HepG2 (cell line): ENCODE measurements at regions not wholly inside any gene's neighbourhood (a gene's known extent, or its start where the extent isn't known, plus 50 kb on each side); places are given as distances from the start of the nearest gene placed in this dataset.

Source experiments
- HCFC1 ChIP-seq: fragments of 150-350 bp; IDR thresholded peaks from 2 replicates; pipeline ENCODE4 v1.6.1; 2014; ENCODE audit warnings: low read depth, low read length
- HNRNPL ChIP-seq: fragments of 200-400 bp; formaldehyde crosslinking; IDR thresholded peaks from 2 replicates; pipeline ENCODE4 v1.6.1; 2017; ENCODE audit warnings: mild to moderate bottlenecking, low read depth, low read length
- KDM2A ChIP-seq: sonication (generic); formaldehyde crosslinking; IDR thresholded peaks from 2 replicates; pipeline ENCODE4 v1.4.0; 2020; ENCODE audit warnings: low read depth, missing genetic modification reagents, borderline replicate concordance
- KDM5B ChIP-seq: sonication (generic); formaldehyde crosslinking; IDR thresholded peaks from 2 replicates; pipeline ENCODE4 v1.4.0; 2020; ENCODE audit warnings: missing genetic modification reagents, mild to moderate bottlenecking, borderline replicate concordance
- MATR3 ChIP-seq: sonication (generic); formaldehyde crosslinking; IDR thresholded peaks from 2 replicates; pipeline ENCODE4 v1.4.0; 2020; ENCODE audit warnings: missing genetic modification reagents
- MED1 ChIP-seq: sonication (generic); formaldehyde crosslinking; IDR thresholded peaks from 2 replicates; pipeline ENCODE4 v1.4.0; 2020; ENCODE audit warnings: missing genetic modification reagents
- RBM39 ChIP-seq: fragments of 200-400 bp; formaldehyde crosslinking; IDR thresholded peaks from one replicate; pipeline ENCODE4 v1.6.1; 2018; ENCODE audit warnings: antibody characterized with exemption, mild to moderate bottlenecking, low read depth, low read length; ENCODE audit not compliant: poor library complexity, severe bottlenecking
- RXRB ChIP-seq: IDR thresholded peaks from 2 replicates; pipeline ENCODE4 v1.6.1; 2016; ENCODE audit warnings: borderline replicate concordance, missing genetic modification reagents, missing compliant biosample characterization
- SAP130 ChIP-seq: IDR thresholded peaks from 2 replicates; pipeline ENCODE4 v1.6.1; 2016; ENCODE audit warnings: low read depth
- ZFP62 ChIP-seq: sonication (generic); formaldehyde crosslinking; IDR thresholded peaks from 2 replicates; pipeline ENCODE4 v1.4.0; 2020; ENCODE audit warnings: missing genetic modification reagents
- ZNF430 ChIP-seq: sonication (generic); formaldehyde crosslinking; IDR thresholded peaks from 2 replicates; pipeline ENCODE4 v1.9.0; 2021; ENCODE audit warnings: mild to moderate bottlenecking, missing genetic modification reagents
- TF ChIP-seq, protein P1 (sequence below): sonication (generic); formaldehyde crosslinking; IDR thresholded peaks from 2 replicates; pipeline ENCODE4 v1.8.0; 2022; ENCODE audit warnings: mild to moderate bottlenecking, missing genetic modification reagents, moderate library complexity
- TF ChIP-seq, protein P2 (sequence below): sonication (generic); formaldehyde crosslinking; IDR thresholded peaks from 2 replicates; pipeline ENCODE4 v1.5.0; 2020; ENCODE audit warnings: missing genetic modification reagents
- TF ChIP-seq, protein P3 (sequence below): sonication (generic); formaldehyde crosslinking; IDR thresholded peaks from 2 replicates; pipeline ENCODE4 v1.4.0; 2020; ENCODE audit warnings: mild to moderate bottlenecking, missing genetic modification reagents
- TF ChIP-seq, protein P4 (sequence below): sonication (generic); formaldehyde crosslinking; IDR thresholded peaks from 2 replicates; pipeline ENCODE4 v1.4.0; 2020; ENCODE audit warnings: missing genetic modification reagents
- TF ChIP-seq, protein P5 (sequence below): sonication (generic); formaldehyde crosslinking; IDR thresholded peaks from 2 replicates; pipeline ENCODE4 v1.5.0; 2020; ENCODE audit warnings: mild to moderate bottlenecking, missing genetic modification reagents, moderate library complexity
- TF ChIP-seq, protein P6 (sequence below): sonication (generic); formaldehyde crosslinking; IDR thresholded peaks from 2 replicates; pipeline ENCODE4 v1.4.0; 2020; ENCODE audit warnings: missing genetic modification reagents

DNA sequence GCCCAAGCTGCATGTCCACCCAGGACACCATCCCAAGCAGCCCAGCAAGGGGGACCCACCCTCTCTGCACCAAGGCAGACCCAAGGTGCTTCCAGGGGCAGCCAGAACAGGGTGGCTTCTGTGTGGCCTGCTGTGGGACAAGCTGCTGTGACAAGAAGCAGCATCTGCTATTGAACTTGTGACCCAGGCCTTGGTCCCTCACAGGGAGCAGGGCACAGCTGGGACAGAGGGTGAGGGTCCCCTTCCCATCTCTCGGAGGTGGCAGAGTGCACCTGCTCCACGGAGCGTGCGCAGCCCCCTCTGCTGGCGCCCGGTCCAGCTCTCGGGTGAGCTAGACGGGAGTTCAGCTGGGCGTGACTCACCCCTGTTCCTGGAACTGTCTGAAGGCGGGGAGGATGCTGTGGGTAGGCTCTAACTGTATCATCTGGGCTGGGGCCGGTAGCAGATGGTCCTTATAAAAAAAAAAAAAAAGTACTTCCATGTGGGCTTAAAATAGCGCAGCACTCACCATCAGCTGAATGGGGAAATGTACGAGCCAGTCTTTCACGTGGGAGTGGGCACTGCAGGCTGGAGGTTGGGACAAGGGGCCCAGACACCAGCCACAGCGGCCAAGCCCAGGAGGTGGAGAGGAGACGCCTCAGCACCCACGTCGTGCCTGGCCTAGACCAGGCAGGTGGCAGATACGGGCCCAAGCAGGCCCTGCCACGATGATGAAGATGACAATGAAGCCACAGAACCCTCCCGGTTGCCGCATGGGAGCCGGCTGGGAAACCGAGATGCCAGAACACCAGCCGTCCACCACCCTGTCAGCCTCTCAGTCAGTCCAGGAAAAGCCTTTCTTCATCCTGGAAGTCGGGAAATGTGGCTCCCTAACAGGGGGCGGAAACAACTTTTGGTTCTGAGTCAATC, 136.8 kb upstream of the ID2 start (continued):
- TF ChIP-seq KDM2A (CRISPR knock-in tag) (peak; percentile 44; the same call in 1 of the 2 replicates), SAP130 (CRISPR knock-in tag) (0 out of 2 replicates have a peak, but pooled peaks have one; percentile 26), MED1 (CRISPR knock-in tag) (0 out of 2 replicates have a peak, but pooled peaks have one; percentile 21), ZFP62 (no peak), KDM5B (CRISPR knock-in tag) (no peak), RXRB (CRISPR knock-in tag) (0 out of 2 replicates have a peak, but pooled peaks have one; percentile 33), ZNF430 (CRISPR knock-in tag) (no peak; the same call in 1 of the 2 replicates), MATR3 (CRISPR knock-in tag) (no peak), RBM39 (no peak), HNRNPL (no peak), HCFC1 (no peak)
- TF ChIP-seq, protein P1, sequence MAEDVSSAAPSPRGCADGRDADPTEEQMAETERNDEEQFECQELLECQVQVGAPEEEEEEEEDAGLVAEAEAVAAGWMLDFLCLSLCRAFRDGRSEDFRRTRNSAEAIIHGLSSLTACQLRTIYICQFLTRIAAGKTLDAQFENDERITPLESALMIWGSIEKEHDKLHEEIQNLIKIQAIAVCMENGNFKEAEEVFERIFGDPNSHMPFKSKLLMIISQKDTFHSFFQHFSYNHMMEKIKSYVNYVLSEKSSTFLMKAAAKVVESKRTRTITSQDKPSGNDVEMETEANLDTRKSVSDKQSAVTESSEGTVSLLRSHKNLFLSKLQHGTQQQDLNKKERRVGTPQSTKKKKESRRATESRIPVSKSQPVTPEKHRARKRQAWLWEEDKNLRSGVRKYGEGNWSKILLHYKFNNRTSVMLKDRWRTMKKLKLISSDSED: no peak
- TF ChIP-seq, protein P2, sequence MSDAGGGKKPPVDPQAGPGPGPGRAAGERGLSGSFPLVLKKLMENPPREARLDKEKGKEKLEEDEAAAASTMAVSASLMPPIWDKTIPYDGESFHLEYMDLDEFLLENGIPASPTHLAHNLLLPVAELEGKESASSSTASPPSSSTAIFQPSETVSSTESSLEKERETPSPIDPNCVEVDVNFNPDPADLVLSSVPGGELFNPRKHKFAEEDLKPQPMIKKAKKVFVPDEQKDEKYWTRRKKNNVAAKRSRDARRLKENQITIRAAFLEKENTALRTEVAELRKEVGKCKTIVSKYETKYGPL (CRISPR knock-in tag): no peak
- TF ChIP-seq, protein P3, sequence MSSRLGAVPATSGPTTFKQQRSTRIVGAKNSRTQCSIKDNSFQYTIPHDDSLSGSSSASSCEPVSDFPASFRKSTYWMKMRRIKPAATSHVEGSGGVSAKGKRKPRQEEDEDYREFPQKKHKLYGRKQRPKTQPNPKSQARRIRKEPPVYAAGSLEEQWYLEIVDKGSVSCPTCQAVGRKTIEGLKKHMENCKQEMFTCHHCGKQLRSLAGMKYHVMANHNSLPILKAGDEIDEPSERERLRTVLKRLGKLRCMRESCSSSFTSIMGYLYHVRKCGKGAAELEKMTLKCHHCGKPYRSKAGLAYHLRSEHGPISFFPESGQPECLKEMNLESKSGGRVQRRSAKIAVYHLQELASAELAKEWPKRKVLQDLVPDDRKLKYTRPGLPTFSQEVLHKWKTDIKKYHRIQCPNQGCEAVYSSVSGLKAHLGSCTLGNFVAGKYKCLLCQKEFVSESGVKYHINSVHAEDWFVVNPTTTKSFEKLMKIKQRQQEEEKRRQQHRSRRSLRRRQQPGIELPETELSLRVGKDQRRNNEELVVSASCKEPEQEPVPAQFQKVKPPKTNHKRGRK (CRISPR knock-in tag): no peak
- TF ChIP-seq, protein P4, sequence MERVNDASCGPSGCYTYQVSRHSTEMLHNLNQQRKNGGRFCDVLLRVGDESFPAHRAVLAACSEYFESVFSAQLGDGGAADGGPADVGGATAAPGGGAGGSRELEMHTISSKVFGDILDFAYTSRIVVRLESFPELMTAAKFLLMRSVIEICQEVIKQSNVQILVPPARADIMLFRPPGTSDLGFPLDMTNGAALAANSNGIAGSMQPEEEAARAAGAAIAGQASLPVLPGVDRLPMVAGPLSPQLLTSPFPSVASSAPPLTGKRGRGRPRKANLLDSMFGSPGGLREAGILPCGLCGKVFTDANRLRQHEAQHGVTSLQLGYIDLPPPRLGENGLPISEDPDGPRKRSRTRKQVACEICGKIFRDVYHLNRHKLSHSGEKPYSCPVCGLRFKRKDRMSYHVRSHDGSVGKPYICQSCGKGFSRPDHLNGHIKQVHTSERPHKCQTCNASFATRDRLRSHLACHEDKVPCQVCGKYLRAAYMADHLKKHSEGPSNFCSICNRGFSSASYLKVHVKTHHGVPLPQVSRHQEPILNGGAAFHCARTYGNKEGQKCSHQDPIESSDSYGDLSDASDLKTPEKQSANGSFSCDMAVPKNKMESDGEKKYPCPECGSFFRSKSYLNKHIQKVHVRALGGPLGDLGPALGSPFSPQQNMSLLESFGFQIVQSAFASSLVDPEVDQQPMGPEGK (CRISPR knock-in tag): 0 out of 2 replicates have a peak, but pooled peaks have one; percentile 17
- TF ChIP-seq, protein P5, sequence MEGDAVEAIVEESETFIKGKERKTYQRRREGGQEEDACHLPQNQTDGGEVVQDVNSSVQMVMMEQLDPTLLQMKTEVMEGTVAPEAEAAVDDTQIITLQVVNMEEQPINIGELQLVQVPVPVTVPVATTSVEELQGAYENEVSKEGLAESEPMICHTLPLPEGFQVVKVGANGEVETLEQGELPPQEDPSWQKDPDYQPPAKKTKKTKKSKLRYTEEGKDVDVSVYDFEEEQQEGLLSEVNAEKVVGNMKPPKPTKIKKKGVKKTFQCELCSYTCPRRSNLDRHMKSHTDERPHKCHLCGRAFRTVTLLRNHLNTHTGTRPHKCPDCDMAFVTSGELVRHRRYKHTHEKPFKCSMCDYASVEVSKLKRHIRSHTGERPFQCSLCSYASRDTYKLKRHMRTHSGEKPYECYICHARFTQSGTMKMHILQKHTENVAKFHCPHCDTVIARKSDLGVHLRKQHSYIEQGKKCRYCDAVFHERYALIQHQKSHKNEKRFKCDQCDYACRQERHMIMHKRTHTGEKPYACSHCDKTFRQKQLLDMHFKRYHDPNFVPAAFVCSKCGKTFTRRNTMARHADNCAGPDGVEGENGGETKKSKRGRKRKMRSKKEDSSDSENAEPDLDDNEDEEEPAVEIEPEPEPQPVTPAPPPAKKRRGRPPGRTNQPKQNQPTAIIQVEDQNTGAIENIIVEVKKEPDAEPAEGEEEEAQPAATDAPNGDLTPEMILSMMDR (CRISPR knock-in tag): peak; percentile 80
- TF ChIP-seq, protein P6, sequence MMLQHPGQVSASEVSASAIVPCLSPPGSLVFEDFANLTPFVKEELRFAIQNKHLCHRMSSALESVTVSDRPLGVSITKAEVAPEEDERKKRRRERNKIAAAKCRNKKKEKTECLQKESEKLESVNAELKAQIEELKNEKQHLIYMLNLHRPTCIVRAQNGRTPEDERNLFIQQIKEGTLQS (CRISPR knock-in tag): 0 out of 2 replicates have a peak, but pooled peaks have one; percentile 55
